ENCODE measurements at regions not wholly inside any gene's neighbourhood (a gene's known extent, or its start where the extent isn't known, plus 50 kb on each side); places are given as distances from the start of the nearest gene placed in this dataset.

GRCh38 chr13:31504918-31505317 lies 234.4 kb upstream of the RXFP2 start:
- H3K27me3 ChIP-seq: no peaks in the 10 kb centered on the region
- TF ChIP-seq CTCF (IDR thresholded peaks at IDR 0.05) (no peak), POLR2AphosphoS5 (IDR thresholded peaks at IDR 0.05) (no peak), POLR2A (IDR thresholded peaks at IDR 0.05) (no peak)

GRCh38 chr13:31512331-31512730 lies 227.0 kb upstream of the RXFP2 start:
- no peaks in the 10 kb centered on the region for H3K36me3 ChIP-seq
- no peaks in the 10 kb centered on the region for H3K9me3 ChIP-seq
- H3K4me1 ChIP-seq: no peaks in the 10 kb centered on the region
- H3K27ac ChIP-seq: no peak overlapping the region
- TF ChIP-seq POLR2A (IDR thresholded peaks at IDR 0.05) (no peak), CTCF (IDR thresholded peaks at IDR 0.05) (no peak)
- intact Hi-C loops (cut with DNase I; ENCODE audit: low total_unique reads): no loop called here
- no peak overlapping the region for H3K4me3 ChIP-seq
- DNase-seq (ENCODE audit: low spot score in 2 of 2): no peak
- no peaks in the 10 kb centered on the region for H3K27me3 ChIP-seq

More at GRCh38 chr13:31504918-31505317, 234.4 kb upstream of the RXFP2 start:
- no peak overlapping the region for H3K4me3 ChIP-seq
- intact Hi-C loops (cut with DNase I; ENCODE audit: low total_unique reads): no loop called here
- H3K36me3 ChIP-seq: no peaks in the 10 kb centered on the region
- DNase-seq (ENCODE audit: low spot score in 2 of 2): no peak
- peaks cover 0 to 10% of the 10 kb centered on the region in 2 donors for H3K9me3 ChIP-seq
- H3K4me1 ChIP-seq: no peaks in the 10 kb centered on the region
- H3K27ac ChIP-seq: no peak overlapping the region

GRCh38 chr13:31514932-31515331 lies 224.4 kb upstream of the RXFP2 start:
- no peaks in the 10 kb centered on the region for H3K4me1 ChIP-seq
- no peaks in the 10 kb centered on the region for H3K27me3 ChIP-seq
- intact Hi-C loops (cut with DNase I; ENCODE audit: low total_unique reads): no loop called here
- TF ChIP-seq POLR2AphosphoS5 (IDR thresholded peaks at IDR 0.05) (no peak), CTCF (IDR thresholded peaks at IDR 0.05) (no peak), POLR2A (IDR thresholded peaks at IDR 0.05) (no peak)
- H3K9me3 ChIP-seq: no peaks in the 10 kb centered on the region
- H3K27ac ChIP-seq: peak overlapping the region in 1 of 2 donors; percentile 64
- no peaks in the 10 kb centered on the region for H3K36me3 ChIP-seq
- DNase-seq (ENCODE audit: low spot score in 2 of 2): no peak
- H3K4me3 ChIP-seq: no peak overlapping the region

- Histone ChIP-seq H3K4me3 (no peak overlapping the region), H3K27ac (peak overlapping the region in 1 of 2 donors; percentile 64), H3K27me3 (no peaks in the 10 kb centered on the region), H3K4me1 (no peaks in the 10 kb centered on the region), H3K36me3 (no peaks in the 10 kb centered on the region), H3K9me3 (no peaks in the 10 kb centered on the region)
- DNase-seq (ENCODE audit: low spot score in 2 of 2): no peak
- TF ChIP-seq POLR2AphosphoS5 (IDR thresholded peaks at IDR 0.05) (no peak), POLR2A (IDR thresholded peaks at IDR 0.05) (no peak), CTCF (IDR thresholded peaks at IDR 0.05) (no peak)
- intact Hi-C loops (cut with DNase I; ENCODE audit: low total_unique reads): no loop called here
Observed at GRCh38 chr13:31515427-31515826, 223.9 kb upstream of the RXFP2 start.

GRCh38 chr13:31517599-31517998 lies 221.7 kb upstream of the RXFP2 start:
- TF ChIP-seq POLR2A (IDR thresholded peaks at IDR 0.05) (no peak), CTCF (IDR thresholded peaks at IDR 0.05) (no peak)
- Histone ChIP-seq H3K27me3 (no peaks in the 10 kb centered on the region), H3K9me3 (no peaks in the 10 kb centered on the region), H3K27ac (no peak overlapping the region), H3K36me3 (no peaks in the 10 kb centered on the region), H3K4me3 (no peak overlapping the region), H3K4me1 (no peaks in the 10 kb centered on the region)
- DNase-seq (ENCODE audit: low spot score in 2 of 2): no peak
- intact Hi-C loops (cut with DNase I; ENCODE audit: low total_unique reads): no loop called here

All from breast epithelium (tissue), 4 donors.